ENCODE measurements at regions not wholly inside any gene's neighbourhood (a gene's known extent, or its start where the extent isn't known, plus 50 kb on each side); places are given as distances from the start of the nearest gene placed in this dataset.
"Not testable (repeated sequence)": the region's sequence is repeated elsewhere in the genome, so short reads cannot be mapped to it uniquely, and the experiment has no call there.

DNA sequence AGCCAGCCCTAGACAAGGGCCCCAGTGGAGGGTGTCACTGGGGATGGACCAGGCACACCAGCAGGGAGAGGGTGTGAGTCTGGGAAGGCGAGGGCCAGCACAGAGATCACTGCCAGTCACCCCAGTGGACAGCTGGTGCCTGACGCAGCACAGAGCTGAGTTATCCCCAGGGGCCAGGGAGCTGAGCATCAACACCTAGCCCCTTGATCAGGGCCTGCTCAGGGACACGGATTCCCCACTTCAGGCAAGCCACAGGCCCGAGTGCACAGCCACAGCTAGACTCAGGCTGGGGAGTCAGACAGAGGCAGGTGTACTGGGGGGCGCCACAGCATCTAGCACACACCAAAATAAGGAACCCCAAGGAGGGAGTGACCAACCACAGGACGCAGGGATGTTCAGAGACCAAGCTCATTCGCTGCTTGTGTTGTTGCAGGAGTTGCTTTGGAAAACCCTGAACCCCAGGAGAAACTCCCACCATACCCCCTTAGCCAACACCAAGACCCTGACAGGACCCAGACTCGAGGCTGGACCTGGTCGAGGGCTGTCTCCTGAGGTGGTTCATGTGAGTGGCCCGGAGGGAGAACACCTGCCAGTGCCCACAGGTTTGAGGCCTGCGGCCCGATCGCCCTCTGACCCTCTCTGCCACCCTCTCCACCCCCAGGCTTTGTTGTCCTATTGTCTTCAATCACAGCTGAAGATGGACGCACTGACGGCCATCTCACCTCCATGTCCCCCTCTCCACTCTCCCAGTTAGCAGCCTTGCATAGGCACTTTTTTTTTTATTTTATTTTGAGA, 146.8 kb downstream of the TPRA1 start:
- intact Hi-C loops (cut with micrococcal nuclease): no loop called here

DNA sequence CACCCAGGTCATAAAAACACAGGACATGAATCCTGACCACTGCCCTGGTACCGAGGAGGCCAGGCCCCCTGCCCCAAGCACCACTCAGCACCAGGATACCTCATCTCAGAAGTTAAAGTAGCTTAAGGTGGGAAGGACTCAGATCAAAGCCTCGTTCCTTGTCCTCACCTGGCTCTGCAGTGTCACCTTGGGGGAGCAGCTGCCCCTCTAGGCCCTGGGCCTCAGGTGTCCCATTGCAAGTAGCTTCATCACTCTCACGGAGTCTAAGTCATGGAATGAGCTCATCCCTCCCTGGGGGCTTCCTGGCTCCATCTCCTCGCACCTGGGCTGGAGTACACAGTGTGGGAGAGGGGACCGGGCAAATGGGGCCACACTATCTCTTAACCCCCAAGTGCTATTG, 148.0 kb downstream of the TPRA1 start:
- intact Hi-C loops (cut with micrococcal nuclease): no loop called here

DNA sequence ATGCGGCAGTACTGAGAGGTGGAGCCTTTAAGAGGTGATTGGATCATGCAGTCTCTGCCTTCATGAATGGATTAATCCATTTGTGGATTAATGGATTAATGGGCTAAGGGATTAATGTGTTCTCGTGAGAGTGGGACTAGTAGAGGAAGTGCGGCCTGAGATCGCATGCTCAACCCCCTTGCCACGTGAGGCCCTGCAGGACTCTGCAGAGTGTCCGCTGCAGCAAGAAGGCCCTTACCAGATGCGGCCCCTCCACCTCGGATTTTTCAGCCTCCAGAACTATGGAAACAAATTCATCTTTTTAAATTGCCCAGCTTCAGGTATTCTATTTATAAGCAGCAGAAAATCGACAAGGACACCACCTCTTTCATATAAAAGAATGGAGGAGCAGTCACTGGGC, 148.8 kb downstream of the TPRA1 start:
- intact Hi-C loops (cut with micrococcal nuclease): no loop called here

DNA sequence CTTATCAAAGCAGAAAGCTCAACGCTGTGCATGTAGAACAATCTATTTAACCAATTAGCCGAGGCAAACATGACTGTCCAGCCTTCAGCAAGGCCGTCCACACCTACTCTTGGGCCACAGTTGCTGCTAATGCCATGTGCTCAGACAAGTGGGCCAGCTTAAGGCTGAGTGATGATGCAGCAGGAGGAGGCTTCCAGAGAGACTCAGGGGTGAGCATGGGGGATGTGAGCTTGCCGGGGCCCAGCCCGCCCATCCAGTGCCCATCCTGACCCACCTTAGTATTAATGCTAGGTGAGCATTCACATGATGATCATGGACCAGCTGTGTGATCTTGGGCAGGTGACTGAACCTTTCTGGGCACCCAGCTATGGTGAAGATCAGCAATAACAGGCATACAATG, 150.1 kb downstream of the TPRA1 start:
- intact Hi-C loops (cut with micrococcal nuclease): no loop called here

DNA sequence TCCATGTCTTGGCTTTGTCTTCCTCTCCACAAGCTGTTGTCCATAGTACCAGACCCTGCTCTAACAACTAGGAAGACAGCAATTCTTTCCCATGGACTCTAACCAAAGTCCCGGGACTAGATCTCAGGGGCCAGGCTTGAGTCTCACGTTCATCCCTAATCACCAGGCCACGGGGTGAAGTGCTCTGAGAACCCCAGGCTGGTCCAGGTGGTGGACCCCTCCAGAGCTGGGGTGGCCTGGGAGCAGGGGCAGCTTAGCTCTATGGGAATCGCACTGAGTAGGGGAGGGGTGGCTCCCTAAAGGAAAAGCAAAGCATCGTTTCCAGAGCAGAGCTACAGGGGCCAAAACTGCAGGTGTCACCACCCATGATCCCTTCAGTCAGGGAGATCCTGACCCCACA, 150.9 kb downstream of the TPRA1 start:
- intact Hi-C loops (cut with micrococcal nuclease): no loop called here

DNA sequence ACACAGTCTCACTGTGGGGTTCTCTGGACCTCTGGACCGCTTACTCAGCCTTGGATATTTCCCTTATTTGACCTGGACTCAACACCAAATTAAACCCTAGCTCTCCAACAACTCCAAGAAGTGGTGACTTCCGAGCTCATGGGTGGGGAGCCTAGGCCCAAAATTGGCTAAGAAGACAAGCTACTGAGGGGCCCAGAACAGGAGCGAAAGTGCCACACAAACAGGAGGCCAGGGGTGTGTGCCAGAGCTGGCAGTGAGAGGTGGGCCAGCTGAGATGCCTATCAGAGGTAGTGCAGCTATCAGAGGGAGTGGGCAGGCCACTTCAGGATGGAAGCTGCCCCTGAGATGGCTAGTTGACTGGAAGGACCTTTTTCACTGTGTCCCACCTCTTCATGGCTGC, 151.1 kb upstream of the PRR20G start:
- intact Hi-C loops (cut with micrococcal nuclease): no loop called here

DNA sequence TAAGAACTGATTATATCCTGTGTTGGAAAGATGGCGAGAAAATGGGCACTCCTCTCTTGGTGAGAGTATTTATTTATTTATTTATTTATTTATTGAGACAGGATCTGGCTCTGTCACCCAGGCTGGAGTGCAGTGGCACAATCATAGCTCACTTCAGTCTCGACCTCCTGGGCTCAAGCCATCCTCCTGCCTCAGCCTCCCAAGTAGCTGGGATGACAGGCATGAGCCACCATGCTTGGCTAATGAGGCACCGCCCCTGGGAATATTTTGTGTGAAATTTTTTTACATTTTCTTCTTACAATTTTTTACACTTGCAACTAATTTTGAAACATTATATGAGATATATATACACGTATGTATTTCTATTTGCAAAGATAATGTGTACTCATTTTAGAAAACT, 150.5 kb upstream of the PRR20G start:
- intact Hi-C loops (cut with micrococcal nuclease): no loop called here

DNA sequence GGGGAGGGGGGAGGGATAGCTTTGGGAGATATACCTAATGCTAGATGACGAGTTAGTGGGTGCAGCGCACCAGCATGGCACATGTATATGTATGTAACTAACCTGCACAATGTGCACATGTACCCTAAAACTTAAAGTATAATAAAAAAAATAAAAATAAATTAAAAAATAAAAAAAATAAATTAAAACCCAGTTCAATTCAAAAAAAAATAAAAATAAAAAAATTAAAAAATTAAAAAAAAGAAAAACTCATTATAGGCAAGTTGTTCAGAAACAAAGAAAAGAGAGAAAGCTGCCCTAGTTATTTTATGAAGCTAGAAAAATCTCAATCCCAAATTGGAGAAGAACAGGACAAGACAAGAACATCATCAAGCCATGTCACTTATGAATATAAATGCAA, 147.5 kb upstream of the PRR20G start:
- intact Hi-C loops (cut with micrococcal nuclease): not testable (repeated sequence)

DNA sequence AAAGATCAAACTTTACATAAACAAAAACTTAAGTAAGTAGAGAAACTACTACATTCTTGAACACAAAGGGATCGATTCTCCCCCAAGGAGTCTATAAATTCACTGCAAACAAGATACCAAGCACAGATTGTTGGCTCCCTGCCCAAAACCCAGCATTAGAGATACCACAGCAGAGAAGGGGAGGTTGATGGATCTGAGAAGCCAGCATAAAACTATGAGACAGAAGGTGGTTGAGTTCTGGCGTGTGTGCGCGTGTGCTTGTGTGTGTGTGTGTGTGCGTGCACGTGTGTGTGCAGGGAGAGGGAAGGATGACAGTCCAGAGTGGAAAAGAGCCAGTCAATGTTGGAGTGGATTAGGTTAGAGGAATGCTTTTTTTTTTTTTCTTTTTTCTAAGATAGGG, 143.2 kb upstream of the PRR20G start:
- intact Hi-C loops (cut with micrococcal nuclease): no loop called here

DNA sequence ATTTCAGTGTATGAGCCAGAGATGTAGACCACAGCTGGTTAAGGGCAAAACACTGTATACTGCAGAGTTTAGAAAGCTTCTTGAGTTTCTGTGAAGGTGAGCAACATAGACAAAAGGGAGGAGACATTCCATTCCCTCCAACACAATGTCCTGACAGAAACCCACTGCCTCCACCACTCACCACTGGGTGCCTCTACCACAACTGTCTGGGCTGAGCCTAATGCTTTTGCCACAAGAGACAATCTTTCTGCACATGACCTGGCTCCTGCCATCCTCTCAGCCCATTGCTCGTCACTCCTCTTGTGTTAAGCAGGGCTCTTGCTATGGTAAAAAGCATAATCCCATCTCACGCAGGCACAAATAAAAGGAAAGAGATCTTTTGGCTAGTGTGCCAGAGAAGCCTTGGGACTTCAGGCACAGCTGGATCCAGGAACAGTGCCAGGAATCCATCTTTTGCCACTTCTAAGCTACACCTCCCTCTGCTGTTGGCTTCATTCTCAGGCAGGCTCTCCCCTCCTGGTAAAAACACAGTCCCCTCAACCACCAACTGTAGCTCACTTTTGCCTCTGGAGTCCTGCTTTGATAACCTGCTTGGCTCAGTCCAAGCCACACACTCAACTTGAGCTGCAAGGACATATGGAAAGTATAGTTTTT, 140.6 kb upstream of the PRR20G start:
- intact Hi-C loops (cut with micrococcal nuclease): no loop called here

DNA sequence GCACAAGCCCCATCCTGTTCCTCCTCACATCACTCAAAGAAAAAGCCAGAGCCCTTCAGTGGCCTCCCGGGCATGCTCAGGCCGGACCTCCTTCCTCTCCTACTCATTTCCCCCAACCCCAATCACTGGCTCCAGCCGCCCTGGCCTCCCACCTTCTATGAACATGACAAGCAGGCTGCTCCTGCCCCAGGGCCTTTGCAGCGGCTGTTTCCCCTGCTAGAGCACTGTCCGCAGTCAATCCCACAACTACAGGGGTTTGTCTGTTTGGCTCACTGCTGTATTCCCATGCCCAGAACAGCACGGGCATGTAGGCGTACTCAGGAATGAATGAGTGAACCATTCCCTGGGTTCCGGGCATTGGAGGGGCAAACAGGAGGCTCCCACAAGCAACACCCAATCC, 139.8 kb upstream of the PRR20G start:
- intact Hi-C loops (cut with micrococcal nuclease): no loop called here

DNA sequence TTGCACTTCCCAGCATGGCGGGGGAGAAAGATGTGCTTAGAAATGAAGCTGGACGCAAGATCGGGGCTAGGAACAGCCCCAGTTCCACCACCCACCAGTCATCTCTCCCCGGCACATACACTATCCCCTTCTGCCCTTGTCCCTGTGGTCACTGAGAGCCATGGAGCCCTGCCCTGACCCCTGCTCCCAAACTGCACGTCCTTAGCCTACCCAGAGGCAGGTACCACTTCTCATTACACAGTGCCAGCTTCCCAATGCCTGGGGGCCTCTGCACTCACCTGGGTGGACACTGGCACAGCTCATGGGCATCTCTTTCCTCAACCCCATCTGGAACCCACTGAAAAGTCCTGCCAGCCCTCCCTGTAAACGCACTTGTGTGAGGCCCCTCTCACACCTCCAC, 139.3 kb upstream of the PRR20G start:
- intact Hi-C loops (cut with micrococcal nuclease): no loop called here

DNA sequence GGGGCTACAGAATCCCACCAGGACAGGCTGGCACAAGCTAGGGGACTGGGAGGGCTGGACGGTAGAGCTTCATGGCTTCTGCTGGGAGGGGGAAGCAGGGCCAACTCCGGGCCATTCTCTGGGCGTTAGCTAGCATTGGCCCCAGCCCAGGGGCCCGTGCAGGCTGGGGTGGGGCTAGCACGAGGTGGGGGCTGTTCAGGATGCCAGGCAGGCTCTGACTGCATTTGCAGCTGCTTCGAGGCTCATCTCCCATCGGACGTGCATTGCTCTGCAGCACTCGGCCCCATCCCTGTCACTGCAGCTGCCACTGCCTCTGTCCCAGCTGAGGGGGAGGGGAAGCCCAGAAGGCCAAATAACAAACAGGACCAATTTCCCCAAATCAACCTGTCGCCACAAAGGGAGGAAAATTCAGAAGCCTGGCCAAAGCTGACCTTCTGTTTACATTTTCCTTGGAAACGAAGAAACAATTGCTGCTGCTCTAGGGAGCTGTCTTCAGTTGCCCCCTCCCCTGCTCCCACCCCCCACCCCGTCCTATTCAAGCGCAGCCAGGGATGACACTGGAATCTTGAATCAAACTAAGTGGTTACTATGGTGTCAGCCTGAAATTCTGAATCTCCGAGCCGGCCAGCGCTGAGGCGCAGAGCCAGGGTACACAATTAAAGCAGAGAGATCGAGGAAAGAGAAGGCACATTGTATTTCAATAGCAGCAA, 138.8 kb upstream of the PRR20G start:
- intact Hi-C loops (cut with micrococcal nuclease): no loop called here

DNA sequence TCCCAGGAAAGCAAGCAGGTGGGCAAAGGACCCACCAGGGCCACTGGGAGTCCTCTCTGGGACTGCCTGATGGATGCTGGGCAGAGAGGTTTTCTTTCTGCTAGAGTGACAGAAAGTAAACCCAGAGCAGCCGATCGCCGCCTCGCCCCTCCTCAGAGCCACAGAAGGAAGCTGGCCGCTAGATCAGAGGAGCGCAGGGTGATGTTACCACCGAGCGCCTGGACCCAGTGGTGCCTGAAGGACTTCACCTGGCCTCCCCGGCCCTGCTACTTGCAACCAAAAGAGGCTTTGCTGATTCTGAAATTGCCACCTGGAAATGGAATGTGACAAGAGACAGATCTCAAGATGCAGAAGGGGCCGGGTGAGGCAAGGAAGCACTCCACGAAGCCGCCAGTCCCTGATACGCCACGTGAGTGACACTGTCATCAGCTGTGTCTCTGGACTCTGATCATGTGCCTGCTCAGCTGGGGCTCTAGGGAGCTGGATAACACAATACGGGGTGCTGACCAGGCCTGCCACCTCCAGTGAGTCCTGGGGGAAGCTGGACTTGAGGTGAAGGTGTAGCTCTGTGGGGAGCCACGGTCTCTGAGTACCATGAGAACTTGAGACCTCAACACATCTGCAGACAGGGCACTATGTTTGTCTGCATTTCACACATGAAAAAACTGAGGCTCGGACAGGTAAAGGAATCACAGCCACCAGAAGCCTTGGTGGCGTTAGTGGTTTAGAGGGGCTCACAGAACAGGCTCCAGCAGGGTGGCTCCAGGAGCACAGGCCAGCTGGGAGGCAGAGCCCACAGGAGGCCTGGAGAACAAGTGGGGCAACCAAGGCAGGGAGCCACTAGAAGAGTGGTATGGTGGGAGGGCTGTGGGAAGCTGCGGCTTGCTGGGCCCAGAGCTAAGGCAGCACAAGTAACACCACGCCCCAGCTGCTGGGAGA, 137.9 kb upstream of the PRR20G start:
- intact Hi-C loops (cut with micrococcal nuclease): no loop called here

DNA sequence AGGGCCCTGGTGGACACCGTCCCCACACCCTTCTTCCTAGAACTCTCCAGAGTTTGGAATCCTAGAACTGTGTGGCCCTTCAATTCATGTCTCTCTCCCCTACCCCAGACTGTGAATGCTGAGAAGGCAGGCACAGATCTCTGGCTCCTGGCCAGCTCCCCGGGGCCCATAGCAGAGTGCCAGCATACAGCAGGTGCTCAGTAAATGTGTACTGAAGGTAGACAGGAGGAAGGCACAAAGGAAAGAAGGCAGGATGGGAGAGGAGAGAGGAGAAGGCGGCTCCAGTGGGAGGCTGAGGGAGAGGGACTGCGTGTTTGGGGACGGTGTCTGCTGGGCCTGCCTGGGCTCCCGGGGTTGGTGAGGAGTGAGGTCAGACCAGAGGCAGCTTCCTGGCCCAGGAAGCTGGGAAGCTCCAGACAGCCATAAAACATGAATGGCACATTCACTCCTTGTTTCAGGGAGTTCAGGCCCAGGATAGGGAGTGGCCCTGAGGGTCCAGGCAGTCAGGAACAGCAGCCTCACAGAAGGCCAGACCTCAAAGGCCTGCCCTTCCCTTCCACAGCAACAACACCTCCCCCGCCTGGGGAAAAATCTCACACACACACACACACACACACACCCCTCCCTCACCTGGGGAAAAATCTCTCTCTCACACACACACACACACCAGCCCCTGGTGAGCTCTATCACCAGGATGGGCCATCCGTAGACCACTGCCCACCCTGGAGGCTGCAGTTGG, 137.1 kb upstream of the PRR20G start:
- intact Hi-C loops (cut with micrococcal nuclease): no loop called here

DNA sequence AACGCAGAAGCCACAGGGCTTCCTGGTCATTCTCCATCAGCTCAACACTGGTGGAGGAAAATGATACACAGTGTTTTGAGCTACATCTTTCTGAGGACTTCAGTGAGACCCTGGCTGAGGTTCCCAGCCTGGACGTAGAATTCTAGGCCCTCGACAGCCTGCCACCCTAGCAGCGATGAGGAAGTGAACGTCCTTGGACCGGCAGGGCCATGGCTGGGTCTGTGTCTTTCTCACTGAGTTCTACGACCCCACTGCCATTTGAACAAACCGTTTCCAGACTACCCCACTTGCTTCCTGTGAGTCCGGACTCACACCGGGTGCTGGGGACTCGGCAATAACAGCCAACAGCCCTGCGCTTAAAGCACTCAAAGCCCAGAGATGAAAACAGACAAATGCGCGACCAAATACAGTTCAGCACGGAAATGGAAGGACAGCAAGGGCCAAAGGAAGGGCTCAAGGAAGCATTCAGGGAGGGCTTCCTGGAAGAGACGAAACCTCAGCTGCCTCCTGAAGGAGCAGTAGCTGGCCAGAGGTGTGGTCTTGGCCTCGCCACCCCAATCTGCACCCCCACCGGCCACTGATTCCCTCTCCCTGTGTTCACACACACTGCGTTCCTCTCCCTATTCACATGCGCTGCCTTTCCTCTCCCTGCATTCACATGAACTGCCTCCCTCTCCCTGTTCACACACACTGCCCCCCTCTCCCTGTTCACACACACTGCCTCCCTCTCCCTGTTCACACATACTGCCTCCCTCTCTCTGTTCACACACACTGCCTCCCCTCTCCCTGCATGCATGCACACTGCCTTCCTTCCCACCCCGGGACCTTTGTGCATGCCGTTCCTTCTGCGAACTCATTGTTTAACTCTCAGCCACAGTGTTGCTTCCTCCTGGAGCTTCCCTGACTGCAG, 136.3 kb upstream of the PRR20G start:
- intact Hi-C loops (cut with micrococcal nuclease): no loop called here

DNA sequence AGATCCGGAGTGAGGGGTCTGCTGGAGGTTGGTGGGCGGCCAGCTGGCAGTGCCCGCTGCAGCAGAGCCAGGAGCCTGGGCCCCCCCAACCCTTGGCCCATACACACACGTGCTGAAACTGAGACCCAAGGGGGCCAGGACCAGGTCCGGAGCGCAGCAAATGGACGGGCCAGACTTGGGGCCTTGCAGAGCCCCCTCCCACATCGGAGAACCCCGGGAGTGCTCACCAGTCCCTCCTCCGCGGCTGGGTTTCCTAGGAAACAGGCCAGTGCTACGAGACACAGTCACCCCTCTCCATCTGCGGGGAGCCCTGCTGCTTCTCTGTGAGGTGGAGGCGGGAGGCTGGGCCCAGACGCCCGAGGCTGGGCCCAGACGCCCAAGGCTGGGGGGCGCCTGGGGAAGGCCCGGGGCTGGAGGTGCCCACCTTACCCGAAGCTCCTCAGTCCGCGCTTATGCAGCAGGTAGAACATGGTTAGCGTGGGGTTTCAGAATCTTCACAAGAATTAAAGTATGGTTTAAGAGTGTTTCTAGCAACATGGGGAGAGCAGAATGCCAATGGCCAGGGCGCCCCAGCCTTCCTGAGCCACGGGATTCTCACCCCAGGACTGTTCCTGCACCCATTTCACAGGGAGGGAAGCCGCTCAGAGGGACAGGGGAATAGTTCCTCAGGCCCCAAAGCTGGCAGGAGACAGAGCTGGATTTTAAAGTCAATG, 135.0 kb upstream of the PRR20G start:
- intact Hi-C loops (cut with micrococcal nuclease): no loop called here

DNA sequence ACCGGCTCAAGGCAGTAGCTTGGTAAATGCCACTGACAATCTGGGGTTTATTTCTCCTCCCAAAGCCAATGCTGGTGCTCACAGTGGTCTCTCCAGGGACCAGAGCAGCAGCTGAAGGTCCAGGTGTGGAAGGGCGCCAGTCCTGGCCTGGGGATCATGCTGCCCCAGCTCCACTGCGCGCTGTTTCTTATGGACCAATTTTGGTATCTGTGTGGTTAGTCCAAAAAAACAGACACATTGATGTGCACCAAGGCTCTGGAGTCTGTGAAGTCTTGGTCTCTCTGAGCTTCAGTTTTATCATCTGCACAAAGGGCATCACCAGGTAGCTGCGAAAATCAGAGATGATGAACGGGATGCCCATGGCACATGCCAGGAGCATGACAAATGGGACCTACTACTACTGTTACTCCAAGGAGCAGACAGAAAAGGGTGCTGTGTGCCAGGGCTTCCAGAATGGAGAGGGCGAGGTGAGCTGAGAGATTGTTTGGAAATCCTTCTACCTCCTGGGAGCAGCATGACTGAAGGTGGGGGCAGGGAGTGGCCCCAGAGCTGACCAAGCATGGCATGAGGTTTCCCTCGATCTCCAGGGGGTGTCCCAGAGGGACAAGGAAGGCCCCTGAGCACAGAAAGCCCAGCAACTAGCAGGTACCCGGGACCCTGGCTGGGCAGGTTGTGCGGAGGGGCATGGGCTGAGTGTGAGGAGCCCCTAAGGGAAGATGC, 134.3 kb upstream of the PRR20G start:
- intact Hi-C loops (cut with micrococcal nuclease): no loop called here
